GM12865 (cell line): ENCODE measurements at regions not wholly inside any gene's neighbourhood (a gene's known extent, or its start where the extent isn't known, plus 50 kb on each side); places are given as distances from the start of the nearest gene placed in this dataset.

ENCODE experiments used
- DNase-seq: peaks from one replicate; pipeline ENCODE4 v3.0.0; 2010; ENCODE audit warnings: low read depth
- H3K4me3 ChIP-seq: 2 replicates; pipeline ENCODE4 v1.5.1; 2011; ENCODE audit warnings: mild to moderate bottlenecking, low read depth, low read length, control low read depth
- TF ChIP-seq, protein P1 (sequence below): IDR thresholded peaks from 2 replicates; pipeline ENCODE4 v1.5.1; 2011; ENCODE audit warnings: low read length, control low read depth, low read depth, inconsistent platforms; ENCODE audit not compliant: insufficient read depth; ENCODE audit errors: missing control alignments

DNA sequence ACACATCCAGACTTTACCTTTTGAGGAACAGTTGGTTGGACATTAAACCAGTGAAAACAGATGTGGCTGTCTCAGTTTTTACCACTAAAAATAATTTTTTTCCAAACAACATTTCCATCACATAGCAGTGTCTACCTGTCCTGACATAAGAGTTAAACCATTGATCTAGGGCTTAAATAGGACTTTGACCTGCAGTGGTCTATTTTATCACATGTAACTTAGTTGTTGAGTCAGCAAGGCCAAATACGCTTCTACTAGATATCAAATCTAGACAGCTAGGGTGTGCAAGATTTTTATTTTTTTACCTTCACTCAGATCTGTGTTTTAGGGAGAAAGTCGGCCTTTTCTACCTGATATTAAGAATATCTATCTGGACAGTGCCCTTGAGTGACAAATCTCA lies 88.8 kb upstream of the ZFP64 start:
- no peak for DNase-seq
- TF ChIP-seq, protein P1, sequence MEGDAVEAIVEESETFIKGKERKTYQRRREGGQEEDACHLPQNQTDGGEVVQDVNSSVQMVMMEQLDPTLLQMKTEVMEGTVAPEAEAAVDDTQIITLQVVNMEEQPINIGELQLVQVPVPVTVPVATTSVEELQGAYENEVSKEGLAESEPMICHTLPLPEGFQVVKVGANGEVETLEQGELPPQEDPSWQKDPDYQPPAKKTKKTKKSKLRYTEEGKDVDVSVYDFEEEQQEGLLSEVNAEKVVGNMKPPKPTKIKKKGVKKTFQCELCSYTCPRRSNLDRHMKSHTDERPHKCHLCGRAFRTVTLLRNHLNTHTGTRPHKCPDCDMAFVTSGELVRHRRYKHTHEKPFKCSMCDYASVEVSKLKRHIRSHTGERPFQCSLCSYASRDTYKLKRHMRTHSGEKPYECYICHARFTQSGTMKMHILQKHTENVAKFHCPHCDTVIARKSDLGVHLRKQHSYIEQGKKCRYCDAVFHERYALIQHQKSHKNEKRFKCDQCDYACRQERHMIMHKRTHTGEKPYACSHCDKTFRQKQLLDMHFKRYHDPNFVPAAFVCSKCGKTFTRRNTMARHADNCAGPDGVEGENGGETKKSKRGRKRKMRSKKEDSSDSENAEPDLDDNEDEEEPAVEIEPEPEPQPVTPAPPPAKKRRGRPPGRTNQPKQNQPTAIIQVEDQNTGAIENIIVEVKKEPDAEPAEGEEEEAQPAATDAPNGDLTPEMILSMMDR = no peak
- H3K4me3 ChIP-seq = no peak overlapping the region

- DNase-seq = no peak
- TF ChIP-seq, protein P1 = no peak
Measured at GRCh38 chr20:52279706-52280105, 88.1 kb upstream of the ZFP64 start.

GRCh38 chr20:52275181-52275691 lies 83.7 kb upstream of the ZFP64 start:
- TF ChIP-seq, protein P1 = no peak
- no peak overlapping the region for H3K4me3 ChIP-seq
- no peak for DNase-seq

More at GRCh38 chr20:52279706-52280105, 88.1 kb upstream of the ZFP64 start:
- no peak overlapping the region for H3K4me3 ChIP-seq

DNA sequence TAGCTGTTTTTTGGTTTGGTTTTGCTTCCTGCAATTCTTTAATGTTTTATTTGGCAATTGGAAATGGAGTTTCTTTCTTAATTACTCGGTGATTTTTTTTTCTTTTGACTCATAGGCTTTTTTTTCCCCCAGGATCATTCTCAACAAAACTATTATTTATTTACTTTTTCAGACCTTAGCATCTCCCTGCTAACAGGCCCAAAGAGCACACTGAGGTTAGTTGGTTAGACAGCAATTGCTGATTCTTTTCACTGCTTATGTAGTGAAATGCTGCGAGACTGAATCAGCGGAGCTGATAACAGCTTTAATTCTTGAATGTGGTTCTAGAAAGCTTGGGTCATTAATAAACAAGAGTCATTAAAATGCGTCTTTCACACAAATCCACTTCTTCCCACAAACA lies 79.1 kb upstream of the ZFP64 start:
- DNase-seq = no peak
- H3K4me3 ChIP-seq = no peak overlapping the region
- TF ChIP-seq, protein P1 = no peak

DNA sequence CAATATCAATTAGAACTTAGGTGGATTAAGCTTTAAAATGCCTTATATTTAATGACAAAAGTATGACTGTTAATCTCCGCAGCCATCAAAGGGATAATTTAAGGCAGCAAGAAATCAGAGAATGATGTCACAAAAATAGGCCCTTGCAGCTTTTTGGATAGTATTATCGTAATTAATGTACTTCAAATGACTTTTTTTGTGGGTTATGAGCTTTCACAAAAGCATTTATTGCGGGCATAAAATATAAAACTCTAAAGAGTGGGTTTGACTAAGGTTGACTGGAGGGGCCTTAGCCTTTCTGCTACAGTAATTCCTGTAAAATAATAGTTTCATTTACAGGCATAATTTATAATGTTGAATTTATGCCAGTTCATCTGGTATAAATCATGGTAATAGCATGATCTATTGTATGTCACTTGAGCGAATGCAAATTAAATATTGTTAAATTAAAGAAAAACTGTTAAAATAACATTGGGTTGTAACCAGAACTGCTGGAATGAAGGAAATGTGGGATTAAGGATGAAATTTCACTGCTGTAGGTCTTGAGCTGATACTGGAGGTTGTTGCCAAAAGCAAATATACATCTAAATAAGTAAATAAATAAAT lies 78.5 kb upstream of the ZFP64 start:
- DNase-seq = no peak

DNA sequence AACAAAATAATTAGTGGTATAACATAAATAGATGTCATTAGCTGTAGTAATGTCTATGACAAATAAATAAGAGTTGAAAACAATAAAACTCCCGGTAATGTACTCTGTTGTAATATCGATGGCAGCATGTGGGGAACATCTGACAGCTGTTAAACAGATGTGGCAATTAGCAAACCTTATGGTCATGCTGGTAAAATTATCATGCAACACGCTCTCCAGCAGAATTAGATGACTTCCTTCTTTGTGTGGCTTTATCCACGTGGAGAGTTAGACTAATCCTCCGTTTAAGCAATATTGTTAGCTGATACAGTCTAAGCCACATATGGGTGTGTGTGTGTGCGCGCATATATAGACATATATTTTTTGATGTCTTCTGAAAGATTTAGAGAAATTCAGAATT lies 77.7 kb upstream of the ZFP64 start:
- no peak for DNase-seq
- H3K4me3 ChIP-seq = no peak overlapping the region
- TF ChIP-seq, protein P1 = no peak

More for the DNA sequence above, 78.5 kb upstream of the ZFP64 start:
- TF ChIP-seq, protein P1 = no peak
- H3K4me3 ChIP-seq = no peak overlapping the region

- no peak overlapping the region for H3K4me3 ChIP-seq
- no peak for DNase-seq
- TF ChIP-seq, protein P1 = no peak
Measured at GRCh38 chr20:52268184-52268749, 76.7 kb upstream of the ZFP64 start.
